A673 (cell line): ENCODE measurements at regions not wholly inside any gene's neighbourhood (a gene's known extent, or its start where the extent isn't known, plus 50 kb on each side); places are given as distances from the start of the nearest gene placed in this dataset.

Source experiments
- BruUV-seq: library from RNA; stranded (reverse); fragments of 400-500 nt; replicated peaks from 2 replicates; lab custom pipeline; 2021; lab: Mats Ljungman, UMichigan
- CTCF ChIA-PET: fragments of 300-600 bp; sonication (Branson Sonifier 250); formaldehyde crosslinking; loops from one replicate; lab custom pipeline; 2022; ENCODE audit warnings: antibody characterized with exemption; lab: Charles Lee
- POLR2A ChIA-PET: fragments of 300-600 bp; sonication (Branson Sonifier 250); formaldehyde crosslinking; loops from one replicate; lab custom pipeline; 2022; ENCODE audit warnings: antibody characterized with exemption; ENCODE audit not compliant: low non-redundant PET; lab: Charles Lee
- DNase-seq: peaks from one replicate; pipeline ENCODE4 v3.0.0-alpha.2; 2015; ENCODE audit warnings: low spot score
- H3K27ac ChIP-seq: fragments of 200-600 bp; sonication (generic); 2 replicates; pipeline ENCODE4 v1.5.1; 2016; ENCODE audit warnings: mixed run types, low read depth, mild to moderate bottlenecking, mixed read lengths, antibody characterized with exemption, low read length; ENCODE audit not compliant: poor library complexity, severe bottlenecking
- H3K27me3 ChIP-seq: fragments of 200-600 bp; sonication (generic); replicated peaks from 2 replicates; pipeline ENCODE4 v1.6.1; 2017; ENCODE audit warnings: mixed run types, low read depth, mild to moderate bottlenecking, mixed read lengths, antibody characterized with exemption, low read length; ENCODE audit not compliant: insufficient read depth, poor library complexity
- H3K36me3 ChIP-seq: fragments of 200-600 bp; sonication (generic); 2 replicates; pipeline ENCODE4 v1.6.1; 2016; ENCODE audit warnings: mixed run types, mild to moderate bottlenecking, mixed read lengths, antibody characterized with exemption, low read length; ENCODE audit not compliant: insufficient read depth, poor library complexity, severe bottlenecking
- H3K4me1 ChIP-seq: fragments of 200-600 bp; sonication (generic); 2 replicates; pipeline ENCODE4 v1.6.1; 2017; ENCODE audit warnings: mixed run types, mild to moderate bottlenecking, mixed read lengths, antibody characterized with exemption, low read length; ENCODE audit not compliant: insufficient read depth, poor library complexity, severe bottlenecking
- H3K4me3 ChIP-seq: fragments of 200-600 bp; sonication (generic); 2 replicates; pipeline ENCODE4 v1.5.1; 2016; ENCODE audit warnings: low read depth, mixed run types, mild to moderate bottlenecking, mixed read lengths, low read length; ENCODE audit not compliant: poor library complexity, severe bottlenecking
- H3K9me3 ChIP-seq: fragments of 200-600 bp; sonication (generic); 2 replicates; pipeline ENCODE4 v1.6.1; 2016; ENCODE audit warnings: mixed run types, low read depth, mild to moderate bottlenecking, mixed read lengths, antibody characterized with exemption, low read length; ENCODE audit not compliant: poor library complexity, severe bottlenecking
- CTCF ChIP-seq: fragments of 300-800, 200-600 bp; sonication (generic); conservative IDR thresholded peaks from 2 replicates; pipeline ENCODE4 v1.5.1; 2017; ENCODE audit warnings: low read depth, mild to moderate bottlenecking, antibody characterized with exemption, low read length, moderate library complexity, mixed read lengths
- EZH2 ChIP-seq: fragments of 200-600 bp; sonication (generic); IDR thresholded peaks from 2 replicates; pipeline ENCODE4 v1.6.1; 2017; ENCODE audit warnings: borderline replicate concordance, low read depth, mild to moderate bottlenecking, mixed read lengths, antibody characterized with exemption, low read length; ENCODE audit not compliant: poor library complexity, severe bottlenecking
- intact Hi-C: fragments of 100-400 bp; cut with micrococcal nuclease; formaldehyde crosslinking; loops from one replicate; pipeline ENCODE4 v1.10.0; 2022; ENCODE audit not compliant: unreplicated experiment

GRCh38 chr2:239507576-239508258 is 106.9 kb upstream of the HDAC4 start:
- H3K4me1 ChIP-seq, result no peaks in the 10 kb centered on the region
- no peaks in the 10 kb centered on the region for H3K9me3 ChIP-seq
- no peak overlapping the region for H3K4me3 ChIP-seq
- ChIA-PET POLR2A (no interaction called here), CTCF (no interaction called here)
- TF ChIP-seq CTCF, result no peak
- TF ChIP-seq EZH2, result no peak
- BruUV-seq, result no TSS peak
- DNase-seq, result no peak
- H3K27me3 ChIP-seq, result no peaks in the 10 kb centered on the region
- no peak overlapping the region for H3K27ac ChIP-seq
- H3K36me3 ChIP-seq, result no peaks in the 10 kb centered on the region
- intact Hi-C loops, result no loop called here

GRCh38 chr2:239506961-239507360 is 106.1 kb upstream of the HDAC4 start:
- POLR2A ChIA-PET, result no interaction called here
- TF ChIP-seq EZH2 (no peak), CTCF (no peak)
- CTCF ChIA-PET, result no interaction called here

GRCh38 chr2:239506101-239506857 is 105.5 kb upstream of the HDAC4 start:
- H3K4me3 ChIP-seq, result no peak overlapping the region
- H3K4me1 ChIP-seq, result no peaks in the 10 kb centered on the region
- intact Hi-C loops, result no loop called here
- CTCF ChIA-PET, result no interaction called here
- POLR2A ChIA-PET, result no interaction called here
- H3K27me3 ChIP-seq, result no peaks in the 10 kb centered on the region
- H3K9me3 ChIP-seq, result no peaks in the 10 kb centered on the region
- H3K36me3 ChIP-seq, result no peaks in the 10 kb centered on the region
- BruUV-seq, result no TSS peak
- no peak for DNase-seq
- H3K27ac ChIP-seq, result no peak overlapping the region
- no peak for TF ChIP-seq CTCF
- no peak for TF ChIP-seq EZH2

More at GRCh38 chr2:239506961-239507360, 106.1 kb upstream of the HDAC4 start:
- no peaks in the 10 kb centered on the region for H3K36me3 ChIP-seq
- H3K27ac ChIP-seq, result no peak overlapping the region
- H3K27me3 ChIP-seq, result no peaks in the 10 kb centered on the region
- no TSS peak for BruUV-seq
- H3K4me3 ChIP-seq, result no peak overlapping the region
- DNase-seq, result no peak
- H3K4me1 ChIP-seq, result no peaks in the 10 kb centered on the region
- intact Hi-C loops, result no loop called here
- no peaks in the 10 kb centered on the region for H3K9me3 ChIP-seq
